ENCODE measurements at regions not wholly inside any gene's neighbourhood (a gene's known extent, or its start where the extent isn't known, plus 50 kb on each side); places are given as distances from the start of the nearest gene placed in this dataset.

DNA sequence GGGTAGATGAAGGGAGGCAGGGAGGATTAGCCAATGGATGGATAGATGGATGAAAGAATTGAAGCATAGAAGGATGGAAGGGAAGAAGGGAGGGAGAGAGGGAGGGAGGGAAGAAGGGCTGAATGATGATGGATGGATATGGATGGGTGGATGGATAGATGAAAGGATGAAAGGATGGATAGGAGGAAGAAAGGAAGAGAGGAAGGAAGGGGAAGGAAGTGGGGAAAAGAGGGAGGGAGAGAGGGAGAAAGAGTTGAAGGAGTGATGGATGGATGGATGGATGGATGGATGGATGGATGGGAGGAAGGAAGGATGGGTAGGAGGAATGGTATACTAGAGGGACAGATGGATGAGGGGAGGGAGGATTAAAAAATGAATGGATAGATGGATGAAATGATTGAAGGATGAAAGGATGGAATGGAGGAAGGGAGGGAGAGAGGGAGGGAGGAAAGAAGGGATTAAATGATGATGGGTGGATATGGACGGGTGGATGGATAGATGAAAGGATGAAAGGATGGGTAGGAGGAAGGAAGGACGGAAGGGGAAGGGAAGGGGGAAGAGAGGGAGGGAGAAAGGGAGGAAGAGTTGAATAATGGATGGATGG, 145.9 kb downstream of the MN1 start:
- DNase-seq (ENCODE audit: low read depth) = no peak
- TF ChIP-seq, protein P1, sequence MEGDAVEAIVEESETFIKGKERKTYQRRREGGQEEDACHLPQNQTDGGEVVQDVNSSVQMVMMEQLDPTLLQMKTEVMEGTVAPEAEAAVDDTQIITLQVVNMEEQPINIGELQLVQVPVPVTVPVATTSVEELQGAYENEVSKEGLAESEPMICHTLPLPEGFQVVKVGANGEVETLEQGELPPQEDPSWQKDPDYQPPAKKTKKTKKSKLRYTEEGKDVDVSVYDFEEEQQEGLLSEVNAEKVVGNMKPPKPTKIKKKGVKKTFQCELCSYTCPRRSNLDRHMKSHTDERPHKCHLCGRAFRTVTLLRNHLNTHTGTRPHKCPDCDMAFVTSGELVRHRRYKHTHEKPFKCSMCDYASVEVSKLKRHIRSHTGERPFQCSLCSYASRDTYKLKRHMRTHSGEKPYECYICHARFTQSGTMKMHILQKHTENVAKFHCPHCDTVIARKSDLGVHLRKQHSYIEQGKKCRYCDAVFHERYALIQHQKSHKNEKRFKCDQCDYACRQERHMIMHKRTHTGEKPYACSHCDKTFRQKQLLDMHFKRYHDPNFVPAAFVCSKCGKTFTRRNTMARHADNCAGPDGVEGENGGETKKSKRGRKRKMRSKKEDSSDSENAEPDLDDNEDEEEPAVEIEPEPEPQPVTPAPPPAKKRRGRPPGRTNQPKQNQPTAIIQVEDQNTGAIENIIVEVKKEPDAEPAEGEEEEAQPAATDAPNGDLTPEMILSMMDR (conservative IDR thresholded peaks at IDR 0.05; ENCODE audit: low read depth, low read length) = no peak

DNA sequence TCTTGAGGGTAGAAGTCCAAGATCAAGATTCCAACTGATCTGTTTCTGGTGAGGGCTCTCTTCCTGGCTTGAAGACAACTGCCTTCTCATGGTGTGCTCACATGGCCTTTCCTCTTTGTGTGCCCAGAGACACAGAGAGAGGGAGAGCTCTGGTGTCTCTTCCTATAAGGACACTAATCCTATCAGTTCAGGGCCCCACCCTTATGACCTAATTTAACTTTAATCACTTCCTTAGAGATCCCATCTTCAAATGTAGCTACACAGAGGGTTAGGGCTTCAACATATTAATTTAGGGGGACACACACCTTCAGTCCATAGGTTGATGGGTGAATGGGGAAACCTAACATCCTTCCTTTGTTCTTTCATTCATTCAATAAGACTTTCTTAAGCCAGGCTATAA, 144.6 kb downstream of the MN1 start:
- TF ChIP-seq, protein P1 (conservative IDR thresholded peaks at IDR 0.05; ENCODE audit: low read depth, low read length) = no peak
- DNase-seq (ENCODE audit: low read depth) = no peak
- H3K4me3 ChIP-seq (ENCODE audit: low read length) = no peak overlapping the region

More for the DNA sequence above, 145.9 kb downstream of the MN1 start:
- H3K4me3 ChIP-seq (ENCODE audit: low read length) = no peak overlapping the region

DNA sequence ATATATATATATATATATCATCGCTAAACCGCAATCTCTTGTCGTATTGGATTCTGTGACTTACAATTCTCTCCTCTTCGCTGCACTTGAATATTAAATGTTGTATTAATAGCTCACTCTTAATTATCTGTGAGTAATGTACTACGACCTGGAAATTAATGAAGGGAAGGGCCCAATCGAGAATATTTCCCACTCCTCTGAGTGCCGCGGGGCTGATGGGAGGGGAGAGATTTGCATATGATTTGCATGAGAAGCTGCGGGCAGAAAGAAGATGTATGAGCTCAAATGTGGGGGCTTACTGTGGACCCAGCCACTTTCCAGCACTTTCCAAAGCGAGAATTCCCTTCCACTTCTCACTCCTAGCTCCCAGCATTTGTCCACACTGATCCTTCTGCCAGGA, 141.2 kb downstream of the MN1 start:
- no peak for DNase-seq (ENCODE audit: low read depth)
- no peak overlapping the region for H3K4me3 ChIP-seq (ENCODE audit: low read length)
- TF ChIP-seq, protein P1 (conservative IDR thresholded peaks at IDR 0.05; ENCODE audit: low read depth, low read length) = no peak

DNA sequence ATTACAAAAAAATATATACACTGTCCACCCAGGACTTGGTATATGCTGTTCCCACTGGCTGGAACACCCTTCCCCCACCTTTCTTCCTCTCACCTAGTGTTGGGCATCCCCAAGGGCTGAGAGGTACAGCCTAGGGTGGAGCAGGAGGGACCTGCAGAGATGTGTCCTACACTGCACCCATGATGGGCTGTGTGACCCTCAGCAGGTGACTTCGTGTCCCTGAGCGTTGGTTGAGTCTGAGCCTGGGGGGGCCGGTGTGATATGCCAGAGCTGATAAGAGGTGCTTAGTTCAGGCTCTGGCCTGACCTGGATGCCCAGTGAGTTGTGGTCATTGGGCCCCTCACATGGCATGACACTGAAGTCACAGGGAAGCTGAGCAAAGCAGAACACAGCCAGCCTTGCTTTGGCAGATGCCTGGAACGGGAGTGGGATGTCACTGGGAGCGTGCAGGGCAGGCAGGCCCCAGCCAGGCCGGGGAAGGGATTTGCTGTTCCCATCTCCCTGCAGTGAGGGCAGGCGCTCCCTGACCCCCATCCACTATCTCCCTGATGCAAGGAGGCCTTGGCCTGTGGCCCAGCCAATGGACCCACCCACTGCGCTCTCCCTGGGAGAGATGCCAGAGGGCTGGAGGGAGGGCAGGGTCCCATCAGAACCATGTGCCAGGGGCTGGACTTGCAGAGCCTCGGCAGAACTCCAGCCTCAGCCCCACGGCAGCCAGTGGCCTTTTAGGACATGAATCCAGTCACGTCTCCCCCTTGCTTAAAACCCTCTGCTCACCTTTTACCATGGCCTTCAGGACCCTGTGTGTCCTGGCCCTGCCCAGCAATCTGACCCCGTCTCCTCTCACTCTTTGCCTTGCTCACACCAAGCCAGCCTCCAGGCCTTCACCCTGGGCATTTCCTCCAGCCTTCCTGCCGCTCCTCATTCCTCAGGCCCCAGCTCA, 138.9 kb downstream of the MN1 start:
- DNase-seq (ENCODE audit: low read depth) = peak; percentile 46
- no peak overlapping the region for H3K4me3 ChIP-seq (ENCODE audit: low read length)
- TF ChIP-seq, protein P1 (conservative IDR thresholded peaks at IDR 0.05; ENCODE audit: low read depth, low read length) = no peak

DNA sequence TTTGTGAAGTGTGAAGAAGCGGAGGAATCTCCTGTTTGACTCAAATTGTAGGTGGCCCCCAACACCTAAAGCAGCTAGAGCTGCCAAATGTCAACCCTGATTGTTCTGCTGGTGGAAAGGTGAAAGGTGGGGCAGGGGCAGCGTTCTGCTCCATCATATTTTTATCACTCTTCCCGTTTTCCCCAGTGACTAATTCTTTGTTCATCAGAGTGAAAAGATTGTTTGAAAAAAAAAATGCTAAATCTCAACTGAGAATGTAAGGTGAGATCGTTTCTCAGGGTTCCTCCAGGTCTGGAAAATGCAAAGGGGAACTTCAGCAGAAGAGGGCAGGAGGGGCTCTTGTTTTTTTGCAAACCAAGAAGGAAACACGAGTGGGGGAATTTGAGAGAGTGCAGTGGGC, 137.7 kb downstream of the MN1 start:
- TF ChIP-seq, protein P1 (conservative IDR thresholded peaks at IDR 0.05; ENCODE audit: low read depth, low read length) = no peak
- H3K4me3 ChIP-seq (ENCODE audit: low read length) = no peak overlapping the region
- peak; percentile 28 for DNase-seq (ENCODE audit: low read depth)

DNA sequence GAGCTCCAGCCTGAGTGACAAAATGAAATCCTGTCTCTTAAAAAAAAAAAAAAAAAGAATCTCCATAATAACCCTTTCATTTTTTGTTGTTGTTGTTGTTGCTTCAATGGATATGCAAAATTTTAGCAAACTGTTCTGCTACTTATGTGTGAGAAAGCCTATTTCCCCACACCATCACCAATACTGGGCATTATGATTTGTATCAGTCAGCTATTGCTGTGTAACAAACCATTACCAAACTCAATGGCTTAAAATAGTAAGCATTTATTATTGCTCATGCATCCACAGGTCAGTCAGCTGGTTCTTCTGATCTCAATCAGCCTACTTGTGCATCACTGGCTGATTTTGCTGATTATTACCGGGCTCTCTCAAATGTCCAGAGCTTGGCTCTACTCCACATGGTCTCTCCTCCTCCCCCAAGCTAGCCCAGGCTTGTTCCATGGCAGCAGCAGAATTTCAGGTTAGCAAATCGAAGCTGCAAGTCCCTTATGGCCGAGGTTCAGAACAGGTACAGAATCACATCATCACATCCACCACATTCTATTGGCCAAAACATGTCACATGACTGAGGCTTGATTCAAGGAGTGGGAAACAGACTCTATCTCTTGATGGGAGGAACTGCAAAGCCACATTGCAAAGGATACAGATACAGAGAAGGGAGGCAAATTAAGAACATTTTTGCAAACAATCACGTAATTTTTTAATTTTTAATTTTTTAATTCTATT, 135.1 kb downstream of the MN1 start:
- H3K4me3 ChIP-seq (ENCODE audit: low read length) = no peak overlapping the region
- DNase-seq (ENCODE audit: low read depth) = no peak
- TF ChIP-seq, protein P1 (conservative IDR thresholded peaks at IDR 0.05; ENCODE audit: low read depth, low read length) = no peak
